ENCODE measurements at regions not wholly inside any gene's neighbourhood (a gene's known extent, or its start where the extent isn't known, plus 50 kb on each side); places are given as distances from the start of the nearest gene placed in this dataset.

DNA sequence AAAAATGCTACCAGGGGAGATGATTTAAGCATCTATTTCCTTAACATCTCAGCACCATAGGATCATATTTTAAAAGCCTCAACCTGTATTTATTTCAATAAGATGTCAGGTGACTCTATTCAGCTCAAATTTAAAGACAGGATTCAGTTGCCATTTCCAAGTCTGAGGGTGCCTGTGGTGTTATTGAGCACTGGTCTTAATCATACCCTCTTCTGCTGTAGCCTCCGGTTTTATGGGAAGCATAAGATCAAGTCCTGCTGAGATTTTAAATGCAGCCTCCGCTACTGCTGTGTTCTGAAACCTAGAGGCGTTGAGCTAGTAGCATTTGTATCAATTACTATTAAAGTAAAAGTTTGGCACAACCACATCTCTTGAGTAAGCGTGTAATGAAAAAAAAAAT lies 185.7 kb upstream of the NWD2 start:
- DNase-seq (ENCODE audit: low read depth in 2 of 3, low spot score in 1 of 3), result no peak

DNA sequence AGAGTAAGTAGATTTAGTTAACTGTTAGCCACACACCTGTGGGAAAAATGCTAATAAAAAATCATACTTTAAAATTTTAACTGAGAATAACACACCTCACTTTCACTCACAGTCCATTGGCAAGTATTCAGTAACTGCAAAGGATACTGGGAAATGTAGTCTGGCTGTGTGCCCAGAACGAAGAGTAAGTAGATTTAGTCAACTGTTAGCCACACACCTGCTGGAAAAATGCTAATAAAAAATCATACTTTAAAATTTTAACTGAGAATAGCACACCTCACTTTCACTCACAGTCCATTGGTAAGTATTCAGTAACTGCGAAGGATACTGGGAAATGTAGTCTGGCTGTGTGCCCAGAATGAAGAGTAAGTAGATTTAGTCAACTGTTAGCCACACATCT lies 178.4 kb upstream of the NWD2 start:
- DNase-seq (ENCODE audit: low read depth in 2 of 3, low spot score in 1 of 3), result no peak

DNA sequence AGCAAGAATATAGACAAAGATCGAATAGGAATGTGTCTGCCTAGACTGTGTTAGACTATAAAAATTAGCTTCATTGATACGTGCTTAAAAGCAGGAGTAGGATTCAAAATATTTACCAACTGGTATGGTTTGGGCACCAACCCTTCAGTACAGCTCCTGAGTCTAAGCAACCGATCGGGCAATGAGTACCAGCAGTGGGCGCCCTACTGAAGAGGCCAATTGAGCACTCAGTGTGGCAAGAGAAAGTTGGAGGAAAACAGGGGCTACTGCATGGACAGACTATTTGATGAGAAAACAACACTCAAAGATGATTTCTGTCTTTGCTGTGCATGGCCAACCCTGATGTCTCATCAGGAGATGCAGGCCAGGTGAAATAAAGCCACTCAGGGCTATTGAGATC lies 176.0 kb upstream of the NWD2 start:
- DNase-seq (ENCODE audit: low read depth in 2 of 3, low spot score in 1 of 3), result no peak

DNA sequence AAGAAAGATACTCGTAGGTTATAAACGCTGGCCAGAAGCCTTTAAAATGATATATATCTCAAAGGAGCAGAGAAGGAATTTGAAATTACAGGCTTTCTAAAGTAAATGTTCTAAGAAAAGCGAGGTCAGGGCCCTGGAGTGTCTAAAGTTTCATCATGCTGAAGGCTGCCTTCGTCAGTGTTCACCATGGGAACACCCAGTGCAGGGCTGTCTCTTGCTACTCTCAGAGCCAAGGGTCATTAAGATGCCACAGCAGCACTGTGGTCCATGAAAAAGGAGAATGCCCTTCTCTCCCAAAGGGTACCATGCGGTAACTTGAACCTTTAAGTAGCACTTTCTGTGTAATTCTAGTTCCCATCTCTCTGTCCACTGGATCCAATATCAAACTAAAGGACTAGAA lies 174.5 kb upstream of the NWD2 start:
- DNase-seq (ENCODE audit: low read depth in 2 of 3, low spot score in 1 of 3), result no peak

DNA sequence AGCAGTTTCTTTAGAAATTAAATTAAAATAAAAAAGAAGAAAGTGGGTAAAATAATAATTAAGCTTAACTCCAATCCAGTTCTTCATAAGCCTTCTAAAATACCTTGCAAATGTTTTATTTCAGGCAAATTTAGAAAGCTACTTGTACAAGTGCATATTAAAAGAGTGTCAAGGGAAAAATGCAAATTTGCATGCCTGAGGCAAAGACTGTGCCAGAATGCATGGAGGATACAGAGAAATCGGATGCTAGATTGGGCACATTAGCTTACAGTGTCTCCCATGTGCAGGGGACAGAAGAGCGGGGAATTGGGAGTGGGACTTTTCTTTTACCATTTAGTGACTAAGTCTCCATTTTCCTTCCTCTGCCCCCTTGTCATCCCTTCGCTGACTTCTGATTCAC lies 173.0 kb upstream of the NWD2 start:
- DNase-seq (ENCODE audit: low read depth in 2 of 3, low spot score in 1 of 3), result no peak

DNA sequence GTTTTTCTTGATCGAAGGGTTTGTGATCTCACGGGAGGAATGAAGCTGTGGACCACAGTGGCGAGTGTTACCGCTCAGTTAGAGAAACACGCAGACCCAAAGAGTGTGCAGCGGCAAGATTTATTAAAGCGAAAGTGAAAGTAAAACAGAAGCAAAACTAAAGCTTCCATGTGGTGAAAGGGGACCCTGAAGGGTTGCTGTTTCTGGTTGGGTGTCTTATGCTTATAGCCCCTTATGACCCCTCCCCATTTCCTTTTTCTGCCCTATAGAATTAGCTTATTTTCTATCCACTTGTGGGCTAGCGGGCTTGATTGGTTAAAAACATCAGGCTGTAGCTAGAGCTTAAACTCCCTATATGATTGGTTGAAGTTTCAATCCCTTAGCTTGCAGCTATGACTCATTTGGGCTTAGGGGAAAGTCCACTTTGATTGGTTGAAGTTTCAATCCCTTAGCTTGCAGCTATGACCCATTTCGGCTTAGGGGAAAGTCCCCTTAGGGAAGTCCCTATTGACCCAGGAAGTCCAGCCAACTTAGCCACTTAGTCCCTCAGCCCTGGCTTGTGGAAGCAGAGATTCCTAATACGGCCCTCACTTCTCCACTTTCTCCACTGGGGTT lies 171.2 kb upstream of the NWD2 start:
- DNase-seq (ENCODE audit: low read depth in 2 of 3, low spot score in 1 of 3), result no peak

DNA sequence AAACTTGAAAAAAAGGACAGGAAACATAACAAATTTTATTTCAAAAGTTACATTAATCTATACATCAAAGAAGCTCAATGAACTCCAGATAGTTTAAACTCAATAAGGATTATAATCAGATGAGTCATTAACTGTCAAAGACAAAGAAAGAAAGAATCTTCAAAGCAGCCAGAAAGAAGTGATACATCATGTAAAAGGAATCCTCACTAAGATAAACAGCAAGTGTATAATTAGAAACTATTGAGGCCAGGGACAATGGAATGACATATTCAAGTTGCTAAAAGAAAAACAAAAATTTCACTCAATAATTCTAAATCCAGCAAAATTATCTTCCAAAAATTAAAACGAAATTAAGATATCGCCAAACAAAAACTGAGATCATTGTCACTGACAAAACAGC lies 161.6 kb upstream of the NWD2 start:
- DNase-seq (ENCODE audit: low read depth in 2 of 3, low spot score in 1 of 3), result no peak

DNA sequence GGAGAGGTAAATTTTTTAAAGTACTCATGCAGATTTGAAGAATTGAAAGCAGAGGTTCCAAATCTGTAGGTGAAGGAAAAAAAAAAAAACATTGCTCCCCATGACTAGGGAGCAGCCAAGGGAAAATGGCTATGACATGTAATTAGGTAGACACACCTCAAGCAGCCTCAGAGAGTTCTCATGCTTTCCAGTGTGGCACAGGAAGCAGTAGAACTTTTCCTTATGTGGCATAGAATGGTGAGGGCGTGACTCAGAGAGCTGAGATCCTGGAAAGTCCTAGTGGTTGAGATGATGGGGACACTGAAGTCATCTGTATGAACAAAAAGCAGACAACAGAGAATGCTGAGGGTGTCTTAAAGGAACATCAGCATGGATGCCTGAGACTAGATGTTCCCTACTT lies 148.6 kb upstream of the NWD2 start:
- DNase-seq (ENCODE audit: low read depth in 2 of 3, low spot score in 1 of 3), result no peak

DNA sequence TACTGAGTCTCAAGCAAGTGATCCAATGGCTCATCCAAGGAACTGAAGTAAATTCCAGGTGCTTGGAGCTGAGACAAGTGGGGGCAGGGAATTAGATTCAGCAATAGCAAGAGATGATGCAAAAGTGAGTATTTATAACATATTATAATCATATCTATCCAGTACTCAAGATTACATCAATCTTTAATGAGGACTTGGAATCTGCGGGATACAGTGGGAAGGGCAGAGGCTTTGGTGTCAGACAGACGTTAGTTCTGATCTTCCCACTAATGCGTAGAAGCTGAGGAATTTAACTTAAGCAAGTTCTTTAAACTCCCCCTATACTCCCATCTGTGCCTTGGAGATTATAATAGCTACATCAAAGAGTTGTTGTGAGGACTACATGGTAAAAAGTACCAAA lies 143.4 kb upstream of the NWD2 start:
- DNase-seq (ENCODE audit: low read depth in 2 of 3, low spot score in 1 of 3), result no peak

DNA sequence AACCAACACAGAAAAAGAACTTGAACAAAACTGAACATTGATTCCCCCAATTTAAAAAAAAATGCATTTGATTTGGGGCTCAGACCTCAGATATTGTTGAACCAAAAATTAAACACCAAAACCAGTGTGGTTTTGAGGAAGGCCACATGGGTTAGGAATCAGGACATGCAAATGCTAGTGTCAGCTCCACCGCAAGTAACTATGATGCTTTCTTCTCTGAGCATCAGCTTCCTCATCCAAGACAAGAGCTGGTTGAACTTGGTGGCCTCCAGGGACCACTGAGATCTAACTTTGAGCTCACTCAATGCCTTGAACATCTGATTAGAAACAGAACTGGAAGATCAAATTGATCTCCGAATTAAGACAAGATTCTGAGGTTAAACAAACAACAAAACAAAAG lies 142.9 kb upstream of the NWD2 start:
- DNase-seq (ENCODE audit: low read depth in 2 of 3, low spot score in 1 of 3), result no peak

DNA sequence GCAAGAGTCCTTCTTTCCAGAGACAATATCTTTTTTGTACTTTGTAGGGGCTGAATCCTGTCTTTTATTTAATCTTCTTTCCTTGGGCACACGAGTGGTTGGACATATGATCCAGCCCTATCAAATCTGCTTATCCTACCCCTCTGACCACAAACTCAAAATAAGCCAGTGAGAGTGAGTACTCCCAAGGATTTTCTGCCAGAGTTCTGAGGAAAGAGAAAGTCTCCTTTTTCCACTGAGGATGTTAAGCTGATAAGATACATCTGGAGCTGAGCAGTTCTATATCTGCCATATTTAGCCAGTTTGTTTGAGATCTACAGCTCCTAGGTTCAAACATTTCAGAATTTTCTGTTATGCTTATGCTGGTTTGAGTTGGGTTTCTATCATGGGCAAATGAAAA lies 134.8 kb upstream of the NWD2 start:
- no peak for DNase-seq (ENCODE audit: low read depth in 2 of 3, low spot score in 1 of 3)

DNA sequence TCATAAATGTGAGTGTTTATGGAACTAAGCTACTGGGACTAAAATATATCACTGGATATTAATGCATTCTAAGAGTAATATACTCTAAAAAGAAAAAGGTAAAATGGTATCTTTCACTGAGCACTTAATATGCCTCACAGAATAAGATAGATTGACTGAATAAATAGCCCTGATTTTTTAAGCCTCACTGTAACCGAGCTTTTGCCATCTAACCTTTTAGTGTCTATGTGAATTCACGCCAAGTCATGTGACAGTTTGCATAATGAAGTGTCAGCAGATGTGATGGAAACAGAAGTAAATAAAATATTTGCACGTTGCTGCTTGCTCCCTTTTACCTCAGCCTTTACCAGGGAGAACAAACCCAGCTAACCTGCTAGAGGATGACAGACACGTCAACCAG lies 119.7 kb upstream of the NWD2 start:
- no peak for DNase-seq (ENCODE audit: low read depth in 2 of 3, low spot score in 1 of 3)

DNA sequence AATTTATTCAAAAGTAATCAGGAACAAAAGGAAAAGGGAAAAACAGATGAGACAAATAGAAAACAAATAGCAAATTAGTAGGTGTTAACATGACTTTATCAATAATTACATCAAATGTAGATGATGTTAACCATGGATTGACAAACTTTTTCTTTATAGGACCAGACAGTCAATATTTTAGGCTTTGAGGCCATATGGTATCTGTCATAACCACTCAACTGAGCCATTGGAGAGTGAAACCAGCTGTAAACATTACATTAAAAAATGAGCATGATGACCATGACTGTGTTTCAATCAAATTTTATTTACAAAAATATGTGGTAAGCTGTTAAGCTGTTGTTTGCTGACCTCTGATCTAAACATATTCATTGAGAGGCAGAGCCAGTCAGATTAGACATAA lies 118.5 kb upstream of the NWD2 start:
- DNase-seq (ENCODE audit: low read depth in 2 of 3, low spot score in 1 of 3), result no peak

DNA sequence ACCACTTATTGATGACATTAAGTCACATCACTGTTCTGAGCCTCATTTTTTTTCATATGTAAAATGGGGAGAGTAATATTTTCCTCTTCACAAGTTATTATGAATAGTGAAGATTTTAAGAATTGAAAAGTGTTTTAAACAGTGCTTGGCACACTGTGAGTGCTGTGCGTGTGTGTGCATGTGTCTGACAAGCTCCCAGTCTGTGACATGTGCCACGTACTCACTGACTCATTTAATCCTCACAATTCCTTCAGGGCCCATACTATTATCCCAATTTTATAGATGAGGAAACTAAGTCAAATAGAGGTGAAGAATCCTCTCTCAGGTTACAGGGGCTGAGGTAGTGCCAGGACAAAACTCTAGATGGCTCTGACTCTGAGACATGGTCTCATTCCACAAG lies 114.1 kb upstream of the NWD2 start:
- no peak for DNase-seq (ENCODE audit: low read depth in 2 of 3, low spot score in 1 of 3)

DNA sequence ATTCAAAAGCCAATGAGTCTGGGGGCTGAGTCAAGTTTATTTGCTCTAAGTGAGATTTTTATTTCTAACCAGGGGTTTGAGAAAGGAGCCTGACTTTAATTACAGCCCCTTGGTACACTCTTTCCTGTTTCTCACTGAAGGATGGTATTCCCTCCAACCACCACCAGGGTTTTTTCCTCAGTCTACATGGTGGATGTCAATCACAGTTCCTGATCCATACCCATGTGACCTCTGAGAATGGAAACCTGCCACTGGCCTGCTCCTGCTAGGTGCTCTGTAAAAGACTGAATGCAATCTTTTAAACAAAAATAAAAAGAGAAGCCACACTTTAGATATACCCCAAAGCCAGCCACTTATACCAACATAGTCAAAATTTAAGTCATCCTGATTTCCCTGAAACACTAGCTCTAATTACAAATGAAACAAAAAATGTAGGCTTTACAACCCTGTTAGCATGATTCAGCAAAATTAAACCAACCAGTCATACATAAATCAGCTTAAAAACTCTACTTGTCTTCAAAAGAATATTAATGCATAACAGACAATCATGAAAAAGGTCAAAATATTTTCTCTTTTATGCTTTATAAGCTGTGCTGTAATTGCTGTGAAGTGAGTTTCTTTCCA lies 112.1 kb upstream of the NWD2 start:
- DNase-seq (ENCODE audit: low read depth in 2 of 3, low spot score in 1 of 3), result no peak

DNA sequence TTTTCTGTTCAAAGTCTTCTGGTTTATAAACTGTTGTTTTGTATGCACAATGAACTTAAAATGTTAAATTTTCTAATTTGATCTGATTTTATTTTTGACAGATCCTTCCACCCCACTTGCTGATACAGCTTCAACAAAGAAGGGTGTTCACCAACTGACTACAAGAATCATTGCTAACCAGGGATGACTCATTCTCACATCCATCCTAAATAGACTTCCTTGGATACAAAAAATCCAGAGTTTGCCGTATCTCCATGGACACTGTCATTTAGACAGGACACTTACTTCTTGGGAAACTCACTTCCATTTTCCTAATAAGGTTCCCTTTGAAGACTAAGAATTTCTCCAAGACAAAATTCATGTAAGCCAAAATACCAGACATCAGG lies 111.6 kb upstream of the NWD2 start:
- no peak for DNase-seq (ENCODE audit: low read depth in 2 of 3, low spot score in 1 of 3)

DNA sequence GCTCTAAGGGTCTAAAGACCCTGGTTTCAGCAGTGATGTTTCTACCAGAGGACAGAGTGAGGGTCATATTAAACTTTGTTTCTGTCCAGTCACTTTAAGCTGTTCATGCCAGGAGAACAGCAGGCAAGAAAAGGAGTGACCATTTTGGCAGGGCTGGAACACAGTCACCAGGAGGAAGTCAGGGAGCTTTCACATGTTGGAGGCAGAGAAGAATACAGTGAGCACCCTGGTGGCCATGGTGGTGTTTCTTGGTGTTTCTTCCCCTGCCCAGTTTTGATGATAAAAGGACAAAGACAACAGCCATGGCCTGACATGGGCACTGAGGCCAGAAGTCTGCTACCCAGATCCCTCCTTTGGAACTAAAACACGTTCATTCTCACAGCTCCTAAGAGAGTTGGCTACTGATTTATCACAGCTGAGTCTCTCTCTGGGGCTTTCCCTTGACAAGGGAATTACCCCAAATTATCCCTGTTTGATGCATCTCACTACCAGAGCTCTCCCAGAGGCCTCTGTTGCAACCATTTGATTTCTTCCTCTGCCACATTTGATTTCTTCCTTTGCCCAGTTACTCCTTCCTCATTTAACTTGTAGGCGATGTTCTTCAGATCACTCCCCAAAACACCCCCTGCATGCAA lies 106.4 kb upstream of the NWD2 start:
- DNase-seq (ENCODE audit: low read depth in 2 of 3, low spot score in 1 of 3), result no peak

DNA sequence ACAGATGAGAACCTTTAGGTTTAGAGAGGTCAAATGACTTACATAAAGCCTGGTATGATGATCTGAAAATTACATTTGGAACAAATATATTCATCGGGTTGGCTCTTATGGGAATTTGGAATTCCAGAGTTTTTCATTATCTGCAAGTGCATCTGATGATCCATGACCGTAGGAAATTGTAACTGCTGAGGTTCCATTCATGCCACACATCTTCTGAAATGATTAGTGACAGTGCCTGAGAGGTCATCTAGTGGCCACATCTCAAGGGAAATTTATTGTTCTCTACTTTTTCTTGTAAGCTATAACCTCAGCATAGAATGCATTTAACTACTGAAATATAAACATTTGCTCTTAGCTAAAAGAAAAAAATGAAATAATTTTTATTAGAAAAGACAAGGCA lies 105.8 kb upstream of the NWD2 start:
- DNase-seq (ENCODE audit: low read depth in 2 of 3, low spot score in 1 of 3), result no peak

DNA sequence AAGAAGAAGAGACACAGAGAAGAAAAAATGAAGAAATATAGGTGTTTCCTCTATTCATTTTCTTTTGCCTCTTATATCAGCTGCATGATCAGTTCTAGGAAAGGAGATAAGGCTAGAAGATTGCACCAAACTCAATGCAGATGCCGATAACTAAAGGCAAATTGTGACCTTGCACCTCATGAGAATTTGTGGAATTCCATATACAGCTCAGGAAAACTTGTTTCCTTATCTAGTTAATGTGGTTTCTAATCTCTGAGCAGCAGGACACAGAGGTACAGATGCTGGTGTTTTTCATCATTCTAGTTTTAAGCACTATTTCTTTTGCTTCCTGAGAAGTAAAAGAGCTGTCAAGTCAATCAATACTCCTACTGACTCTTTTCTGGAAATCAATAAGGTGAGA lies 104.6 kb upstream of the NWD2 start:
- DNase-seq (ENCODE audit: low read depth in 2 of 3, low spot score in 1 of 3), result no peak

DNA sequence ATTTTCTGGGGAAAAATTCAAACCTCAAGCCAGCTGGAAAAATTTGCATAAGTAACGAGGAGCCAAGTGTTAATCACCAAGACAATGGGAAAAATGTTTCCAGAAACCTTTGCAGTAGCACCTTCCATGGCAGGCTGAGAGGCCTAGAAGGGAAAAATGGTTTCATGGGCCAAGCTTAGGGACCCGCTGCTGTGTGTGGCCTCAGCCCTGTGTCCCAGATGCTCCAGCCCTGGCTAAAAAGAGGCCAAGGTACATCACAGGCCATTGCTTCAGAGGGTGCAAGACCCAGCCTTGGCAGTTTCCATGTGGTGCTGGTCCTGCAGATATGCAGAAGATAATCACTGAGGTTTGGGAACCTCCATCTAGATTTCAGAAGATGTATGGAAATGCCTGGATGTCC lies 98.3 kb upstream of the NWD2 start:
- DNase-seq (ENCODE audit: low read depth in 2 of 3, low spot score in 1 of 3), result no peak

DNA sequence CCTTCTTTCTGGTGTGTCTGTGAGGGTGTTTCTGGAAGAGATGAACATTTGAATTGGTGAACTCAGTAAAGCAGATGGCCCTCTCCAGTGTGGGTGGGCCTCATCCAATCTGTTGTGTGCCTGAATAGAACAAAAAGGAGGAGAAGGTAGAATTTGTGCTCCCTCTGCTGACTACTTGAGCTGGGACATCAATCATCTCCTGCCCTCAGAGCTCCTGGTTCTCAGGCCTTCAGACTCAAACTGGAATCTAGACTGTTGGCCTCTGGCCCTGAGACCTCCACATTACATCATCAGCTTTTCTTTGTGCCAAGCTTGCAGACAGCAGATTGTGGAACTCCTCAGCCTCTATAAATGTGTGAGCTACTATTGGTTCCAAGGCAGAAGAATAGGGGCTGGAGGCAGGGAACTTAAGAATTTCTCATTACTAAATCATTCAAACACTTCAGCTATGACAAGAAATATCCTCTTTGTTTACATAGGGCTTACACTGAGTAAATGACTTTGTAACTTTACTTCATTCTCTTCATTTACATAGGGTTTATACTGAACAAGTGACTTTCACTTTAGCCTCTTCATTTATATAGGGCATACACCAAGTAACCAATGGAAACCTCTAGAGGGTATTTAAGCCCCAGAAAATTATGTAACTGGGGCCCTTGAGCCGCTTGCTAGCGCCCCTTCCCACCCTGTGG lies 86.9 kb upstream of the NWD2 start:
- DNase-seq (ENCODE audit: low read depth in 2 of 3, low spot score in 1 of 3), result no peak

DNA sequence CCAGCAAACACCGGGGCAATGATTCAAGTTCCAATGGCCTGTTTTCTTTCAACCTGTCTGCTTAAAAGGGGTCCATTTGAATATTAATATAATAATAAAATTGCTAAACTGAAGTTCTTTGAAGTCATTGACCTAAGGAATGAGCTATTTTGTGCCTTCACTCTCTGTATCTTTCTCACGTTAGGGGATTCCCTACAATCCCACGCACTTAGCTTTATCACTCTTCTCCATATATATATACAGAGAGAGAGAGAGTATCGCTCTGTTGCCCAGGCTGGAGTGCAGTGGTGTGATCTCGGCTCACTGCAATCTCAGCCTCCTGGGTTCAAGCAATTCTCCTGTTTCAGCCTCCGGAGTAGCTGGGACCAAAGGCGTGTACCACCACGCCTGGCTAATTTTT lies 83.9 kb upstream of the NWD2 start:
- DNase-seq (ENCODE audit: low read depth in 2 of 3, low spot score in 1 of 3), result no peak

DNA sequence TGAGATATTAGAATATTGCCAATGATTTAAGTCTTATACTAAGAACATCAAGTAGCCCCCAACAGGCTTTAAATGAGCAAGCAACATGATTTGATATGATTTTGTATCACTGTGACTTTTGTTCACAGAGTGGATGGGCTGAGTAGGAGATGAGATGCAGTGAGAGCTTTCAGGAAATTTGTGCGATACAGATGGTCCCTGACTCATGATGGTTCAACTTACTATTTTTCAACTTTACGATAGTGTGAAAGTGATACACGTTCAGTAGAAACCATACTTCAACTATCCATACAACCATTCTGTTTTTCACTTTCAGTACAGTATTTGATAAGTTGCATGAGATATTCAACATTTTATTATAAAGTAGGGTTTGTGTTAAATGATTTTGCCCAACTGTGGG lies 78.7 kb upstream of the NWD2 start:
- no peak for DNase-seq (ENCODE audit: low read depth in 2 of 3, low spot score in 1 of 3)

All from stimulated activated CD4-positive, alpha-beta T cell treated with anti-CD3 and anti-CD28 coated beads, Interleukin-12 subunit alpha, Interleukin-12 subunit beta, amount 100 ng/mL, for 48 hours (primary cell).